ENCODE measurements at regions not wholly inside any gene's neighbourhood (a gene's known extent, or its start where the extent isn't known, plus 50 kb on each side); places are given as distances from the start of the nearest gene placed in this dataset.

DNA sequence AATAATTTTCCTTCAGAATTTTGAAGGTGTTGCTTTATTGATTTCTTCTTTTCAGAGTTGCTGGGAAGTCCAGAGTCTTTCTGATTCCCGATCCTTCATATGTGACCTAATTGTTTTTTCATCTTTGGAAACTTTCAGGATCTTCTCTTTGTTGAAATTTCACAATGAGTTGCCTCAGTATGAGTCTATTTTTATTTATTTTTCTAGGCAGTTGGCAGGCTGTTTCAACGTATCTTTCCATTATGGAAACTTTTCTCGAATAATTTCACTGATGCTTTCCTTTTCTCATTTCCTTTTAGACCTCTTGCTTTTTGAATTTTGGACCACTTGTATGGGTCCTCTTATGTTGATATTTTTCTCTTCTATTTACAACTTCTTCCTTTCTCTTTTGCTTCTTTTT is 354.3 kb downstream of the TGFB2 start:
- Histone ChIP-seq H2AFZ (ENCODE audit: low read length) (no peak overlapping the region), H3K27me3 (ENCODE audit: low read length) (no peaks in the 10 kb centered on the region), H3K9me3 (ENCODE audit: low read length) (no peaks in the 10 kb centered on the region), H3F3A (ENCODE audit: low read length, unreplicated experiment) (no peaks in the 10 kb centered on the region), H4K20me1 (ENCODE audit: low read length) (no peaks in the 10 kb centered on the region), H3K36me3 (ENCODE audit: low read depth, low read length) (no peaks in the 10 kb centered on the region), H3K4me3 (ENCODE audit: low read length) (no peak overlapping the region), H3K4me1 (ENCODE audit: insufficient read depth, low read length) (peaks cover 9% of the 10 kb centered on the region), H3K4me2 (ENCODE audit: low read length) (no peak overlapping the region), H3K79me2 (ENCODE audit: low read length) (no peaks in the 10 kb centered on the region), H3K9ac (ENCODE audit: low read length) (no peak overlapping the region), H3K27ac (ENCODE audit: low read length) (no peak overlapping the region), H3K9me2 (replicated peaks; ENCODE audit: low read length) (no peaks in the 10 kb centered on the region)
- POLR2A ChIA-PET (ENCODE audit: unreplicated experiment) = no interaction called here
- TF ChIP-seq EZH2 (IDR thresholded peaks at IDR 0.05; ENCODE audit: low read length, unreplicated experiment) (no peak), EZH2phosphoT487 (IDR thresholded peaks at IDR 0.05; ENCODE audit: borderline replicate concordance, low read length) (no peak), CTCF (conservative IDR thresholded peaks at IDR 0.05; ENCODE audit: low read depth, low read length) (no peak)
- BruUV-seq (replicated peaks) = no TSS peak
- CTCF ChIA-PET = no interaction called here
- DNase-seq = no peak
- no peak for ATAC-seq
- intact Hi-C loops (cut with micrococcal nuclease) = no loop called here

DNA sequence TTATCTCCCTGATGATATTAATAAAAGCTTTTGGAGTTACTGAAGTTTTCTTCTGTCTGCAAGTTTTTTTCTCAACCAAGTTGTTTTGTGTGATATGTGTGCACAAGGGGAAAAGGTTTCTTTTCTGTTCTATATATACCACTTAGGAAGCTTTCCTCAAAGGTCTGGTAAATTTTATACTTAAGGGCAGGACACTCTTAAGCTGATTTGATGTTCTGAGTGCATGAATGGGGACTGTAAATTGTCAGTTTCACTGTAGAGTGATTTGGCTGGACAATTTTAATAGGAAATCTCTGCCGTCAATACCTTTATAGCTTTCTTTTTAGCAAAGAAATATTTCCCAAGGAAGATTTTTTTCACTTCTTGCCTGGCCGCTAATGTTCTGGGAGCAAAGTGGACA is 354.7 kb downstream of the TGFB2 start:
- Histone ChIP-seq H3K79me2 (ENCODE audit: low read length) (no peaks in the 10 kb centered on the region), H3K9me2 (replicated peaks; ENCODE audit: low read length) (no peaks in the 10 kb centered on the region), H3K4me1 (ENCODE audit: insufficient read depth, low read length) (peaks cover 14% of the 10 kb centered on the region), H3K4me2 (ENCODE audit: low read length) (no peak overlapping the region), H3K27ac (ENCODE audit: low read length) (no peak overlapping the region), H4K20me1 (ENCODE audit: low read length) (no peaks in the 10 kb centered on the region), H3K27me3 (ENCODE audit: low read length) (no peaks in the 10 kb centered on the region), H3K9ac (ENCODE audit: low read length) (no peak overlapping the region), H2AFZ (ENCODE audit: low read length) (no peak overlapping the region), H3K36me3 (ENCODE audit: low read depth, low read length) (no peaks in the 10 kb centered on the region), H3K9me3 (ENCODE audit: low read length) (no peaks in the 10 kb centered on the region), H3F3A (ENCODE audit: low read length, unreplicated experiment) (no peaks in the 10 kb centered on the region), H3K4me3 (ENCODE audit: low read length) (no peak overlapping the region)
- ChIA-PET POLR2A (ENCODE audit: unreplicated experiment) (no interaction called here), CTCF (no interaction called here)
- TF ChIP-seq EZH2phosphoT487 (IDR thresholded peaks at IDR 0.05; ENCODE audit: borderline replicate concordance, low read length) (no peak), CTCF (conservative IDR thresholded peaks at IDR 0.05; ENCODE audit: low read depth, low read length) (no peak), EZH2 (IDR thresholded peaks at IDR 0.05; ENCODE audit: low read length, unreplicated experiment) (no peak)
- ATAC-seq = no peak
- DNase-seq = no peak
- intact Hi-C loops (cut with micrococcal nuclease) = loop anchor here (10.0 kb wide), 1 partner anchor 625 kb away; no protein-coding TSS in a partner anchor
- no TSS peak for BruUV-seq (replicated peaks)

DNA sequence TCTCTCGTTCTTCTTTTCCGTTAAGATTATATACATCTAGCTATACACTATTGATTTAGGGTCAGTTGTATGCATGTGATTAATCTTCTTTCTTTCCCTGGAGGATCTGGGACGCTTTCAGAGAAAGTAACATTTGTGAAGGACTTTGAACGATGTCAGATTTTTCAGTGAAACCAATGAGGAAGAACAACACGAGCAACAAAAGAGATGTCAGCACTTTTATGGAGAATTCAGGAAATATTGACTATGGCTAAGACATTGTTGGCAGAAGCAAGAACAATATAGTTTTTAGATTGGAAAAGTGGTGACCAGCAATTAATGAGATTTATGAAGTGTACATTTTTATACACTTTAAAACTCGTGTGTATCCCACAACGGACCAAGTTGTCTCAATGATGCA is 355.5 kb downstream of the TGFB2 start:
- ATAC-seq = no peak
- DNase-seq = no peak
- no peaks in the 10 kb centered on the region for H4K20me1 ChIP-seq (ENCODE audit: low read length)
- H3K27me3 ChIP-seq (ENCODE audit: low read length) = no peaks in the 10 kb centered on the region
- H3K9me3 ChIP-seq (ENCODE audit: low read length) = no peaks in the 10 kb centered on the region
- ChIA-PET CTCF (no interaction called here), POLR2A (ENCODE audit: unreplicated experiment) (no interaction called here)
- no peak overlapping the region for H3K27ac ChIP-seq (ENCODE audit: low read length)
- peaks cover 22% of the 10 kb centered on the region for H3K4me1 ChIP-seq (ENCODE audit: insufficient read depth, low read length)
- no peaks in the 10 kb centered on the region for H3K36me3 ChIP-seq (ENCODE audit: low read depth, low read length)
- no peak overlapping the region for H3K4me2 ChIP-seq (ENCODE audit: low read length)
- no peak overlapping the region for H3K4me3 ChIP-seq (ENCODE audit: low read length)
- H3K9me2 ChIP-seq (replicated peaks; ENCODE audit: low read length) = no peaks in the 10 kb centered on the region
- no peak overlapping the region for H2AFZ ChIP-seq (ENCODE audit: low read length)
- TF ChIP-seq CTCF (conservative IDR thresholded peaks at IDR 0.05; ENCODE audit: low read depth, low read length) = no peak
- no peak for TF ChIP-seq EZH2phosphoT487 (IDR thresholded peaks at IDR 0.05; ENCODE audit: borderline replicate concordance, low read length)
- TF ChIP-seq EZH2 (IDR thresholded peaks at IDR 0.05; ENCODE audit: low read length, unreplicated experiment) = no peak
- intact Hi-C loops (cut with micrococcal nuclease) = loop anchor here (10.0 kb wide), 1 partner anchor 624 kb away; no protein-coding TSS in a partner anchor
- BruUV-seq (replicated peaks) = no TSS peak
- H3K79me2 ChIP-seq (ENCODE audit: low read length) = no peaks in the 10 kb centered on the region
- H3F3A ChIP-seq (ENCODE audit: low read length, unreplicated experiment) = peaks cover 6% of the 10 kb centered on the region
- H3K9ac ChIP-seq (ENCODE audit: low read length) = no peak overlapping the region
